HG03045 (cell line): ENCODE measurements at regions not wholly inside any gene's neighbourhood (a gene's known extent, or its start where the extent isn't known, plus 50 kb on each side); places are given as distances from the start of the nearest gene placed in this dataset.
"Not testable (repeated sequence)": the region's sequence is repeated elsewhere in the genome, so short reads cannot be mapped to it uniquely, and the experiment has no call there.

Experiments used
- ATAC-seq: cut with Tn5 transposase; IDR thresholded peaks from one replicate; pipeline ENCODE4 v1.9.1; 2021; ENCODE audit warnings: mild to moderate bottlenecking, moderate library complexity; ENCODE audit not compliant: unreplicated experiment

DNA sequence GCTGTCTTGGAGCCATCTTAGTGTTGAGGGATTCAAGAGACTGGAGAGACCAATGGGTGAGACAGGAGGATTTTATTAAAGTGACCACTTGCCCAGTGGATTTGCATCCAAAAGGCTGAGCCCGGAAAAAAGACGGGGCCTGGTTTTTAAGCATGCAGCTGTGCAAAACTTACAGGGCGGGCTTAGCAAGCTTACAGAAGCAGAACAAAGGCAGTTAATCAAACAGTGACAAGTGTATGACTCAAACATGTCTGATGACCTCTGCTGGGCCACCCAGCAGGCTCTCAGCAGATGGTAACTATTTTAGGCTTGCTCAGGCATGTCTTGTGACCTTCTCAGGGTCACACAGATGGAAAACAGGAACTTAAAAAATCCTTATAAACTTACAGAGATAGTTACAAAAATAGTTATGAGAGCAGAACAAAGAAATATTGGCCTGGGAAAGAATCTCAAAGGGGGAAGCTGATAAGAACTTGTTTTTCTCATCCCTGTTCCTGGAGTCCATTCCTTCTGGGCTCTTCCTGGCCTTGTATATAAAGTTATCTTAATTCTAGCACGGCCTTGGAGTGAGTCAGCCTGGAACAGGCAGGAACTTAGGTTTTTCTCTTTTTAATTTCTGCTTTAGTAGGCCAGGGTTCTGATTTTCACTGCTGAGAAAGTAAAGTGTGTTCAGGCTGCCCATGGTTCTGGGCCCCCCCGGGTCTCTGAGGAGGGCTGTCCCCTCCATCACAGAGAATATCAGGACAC is 141.3 kb downstream of the CCDC74A start:
- not testable (repeated sequence) for ATAC-seq

DNA sequence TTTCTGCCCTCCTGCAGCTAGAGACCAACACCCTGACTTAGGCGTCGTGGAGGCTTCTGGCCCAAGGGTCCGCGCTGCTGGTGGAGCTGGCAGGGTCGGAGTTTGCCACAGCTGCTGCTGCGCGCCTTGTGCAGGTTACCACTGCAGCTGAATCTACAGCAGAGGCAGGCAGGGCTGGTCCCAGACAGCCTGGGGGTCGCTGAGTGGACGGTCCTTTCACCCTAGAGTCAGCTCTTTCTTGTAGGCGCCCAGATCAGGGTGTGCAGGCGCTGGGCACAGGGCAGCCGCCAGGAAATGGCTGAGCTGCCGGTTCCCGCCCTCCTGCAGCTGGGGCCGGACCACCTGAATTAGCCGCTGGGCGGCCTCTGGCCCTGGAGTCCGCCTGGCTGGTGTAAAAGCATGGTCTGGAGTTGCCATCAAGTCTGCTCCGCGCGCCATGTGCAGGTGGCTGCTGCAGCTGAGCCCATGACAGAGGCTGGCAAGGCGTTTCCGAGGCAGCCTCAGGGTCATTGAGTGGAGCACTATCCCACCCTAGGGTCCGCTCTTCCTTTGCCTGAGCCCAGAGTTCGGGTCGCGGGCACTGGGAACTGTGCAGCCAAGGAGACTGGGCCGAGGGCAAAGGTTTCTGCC is 144.3 kb downstream of the CCDC74A start:
- not testable (repeated sequence) for ATAC-seq

DNA sequence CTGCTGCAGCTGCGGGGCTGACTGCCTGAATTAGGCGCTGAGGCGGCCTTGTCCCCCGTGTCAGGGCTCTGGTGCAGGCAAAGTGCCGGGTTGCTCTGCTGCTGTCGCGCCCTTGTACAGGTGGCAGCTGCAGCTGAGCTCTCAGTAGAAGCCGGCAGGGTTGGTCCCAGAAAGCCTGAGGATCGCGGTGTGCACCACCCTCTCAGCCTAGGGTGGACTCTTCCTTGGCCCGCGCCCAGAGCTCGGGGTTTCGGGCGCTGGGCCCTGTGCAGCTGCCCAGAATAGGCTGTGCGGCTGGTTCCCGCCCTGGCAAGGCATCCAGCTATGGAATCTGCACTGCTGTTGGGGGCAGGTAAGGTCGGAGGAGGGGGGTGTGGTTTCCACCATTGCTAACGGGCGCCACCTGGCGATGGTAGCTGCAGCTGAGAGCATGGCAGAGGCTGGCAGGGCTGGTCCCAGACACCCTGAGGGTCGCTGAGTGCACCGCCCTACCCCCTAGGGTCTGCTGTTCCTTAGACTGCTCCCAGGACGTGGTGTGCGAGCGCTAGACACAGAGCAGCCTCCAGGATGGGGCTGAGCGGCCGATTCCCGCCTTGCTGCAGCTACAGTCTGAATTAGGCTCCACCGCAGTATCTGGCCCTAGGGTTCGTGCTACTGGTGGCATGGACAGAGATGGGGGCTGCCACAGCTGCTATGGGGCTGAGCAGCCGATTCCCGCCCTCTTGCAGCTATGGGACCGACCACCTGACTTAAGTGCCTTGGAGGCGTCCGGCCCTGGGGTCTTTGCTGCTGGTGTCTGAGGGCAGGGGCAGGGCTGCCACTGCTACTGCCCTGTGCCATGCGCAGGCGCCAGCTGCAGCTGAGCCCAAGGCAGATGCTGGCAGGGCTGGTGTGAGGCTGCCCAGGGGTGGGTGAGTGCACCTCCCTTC is 145.0 kb downstream of the CCDC74A start:
- peak; percentile 90 for ATAC-seq

DNA sequence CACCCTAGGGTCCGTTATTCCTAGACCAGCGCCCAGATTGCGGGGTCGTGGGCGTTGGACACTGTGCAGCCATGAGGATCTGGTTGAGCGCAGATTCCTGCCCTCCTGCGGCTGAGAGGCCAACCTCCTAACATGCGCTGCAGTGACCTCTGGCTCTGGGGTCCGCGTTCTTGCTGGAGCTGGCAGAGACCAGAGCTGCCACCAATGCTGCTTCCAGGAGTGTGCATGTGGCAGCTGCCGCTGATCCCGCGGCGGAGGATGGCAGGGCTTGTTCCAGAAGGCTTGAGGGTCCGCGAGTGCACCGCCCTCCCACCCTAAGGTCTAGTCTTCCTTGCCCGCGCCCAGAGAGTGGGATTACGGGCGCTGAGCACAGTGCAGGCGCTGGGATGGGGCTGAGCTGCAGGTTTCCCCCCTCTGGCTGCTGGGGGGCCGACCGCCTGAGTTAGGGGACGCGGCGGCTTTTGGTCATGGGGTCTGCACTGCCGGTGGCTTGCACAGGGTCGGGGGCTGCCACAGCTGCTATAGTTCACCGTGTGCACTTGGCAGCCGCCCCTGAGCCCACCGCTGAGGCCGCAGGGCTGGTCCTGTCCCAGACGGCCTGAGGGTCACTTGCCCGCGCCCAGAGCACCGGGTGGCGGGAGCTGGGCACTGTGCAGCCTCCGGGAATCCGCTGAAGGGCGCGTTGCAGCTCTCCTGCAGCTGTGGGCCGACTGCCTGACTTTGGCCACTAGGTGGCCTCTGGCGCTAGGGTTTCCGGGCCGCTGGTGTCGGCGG is 145.9 kb downstream of the CCDC74A start:
- ATAC-seq = peak; percentile 96

DNA sequence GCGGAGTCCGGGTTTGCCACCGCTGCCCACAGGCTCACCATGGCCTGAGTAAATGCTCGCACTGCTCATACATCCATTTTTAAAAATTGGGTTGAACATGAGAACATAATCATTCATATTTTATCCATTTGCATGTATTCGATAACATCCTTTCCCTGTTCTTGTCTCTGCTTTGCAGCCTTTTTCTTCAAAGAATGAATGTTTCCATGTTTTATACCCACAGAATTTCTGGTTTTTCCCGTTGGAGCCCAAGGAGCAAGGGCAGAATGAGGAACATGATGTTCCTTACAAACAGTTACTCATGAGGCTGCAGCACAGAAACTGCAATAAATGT is 146.5 kb downstream of the CCDC74A start:
- no peak for ATAC-seq

DNA sequence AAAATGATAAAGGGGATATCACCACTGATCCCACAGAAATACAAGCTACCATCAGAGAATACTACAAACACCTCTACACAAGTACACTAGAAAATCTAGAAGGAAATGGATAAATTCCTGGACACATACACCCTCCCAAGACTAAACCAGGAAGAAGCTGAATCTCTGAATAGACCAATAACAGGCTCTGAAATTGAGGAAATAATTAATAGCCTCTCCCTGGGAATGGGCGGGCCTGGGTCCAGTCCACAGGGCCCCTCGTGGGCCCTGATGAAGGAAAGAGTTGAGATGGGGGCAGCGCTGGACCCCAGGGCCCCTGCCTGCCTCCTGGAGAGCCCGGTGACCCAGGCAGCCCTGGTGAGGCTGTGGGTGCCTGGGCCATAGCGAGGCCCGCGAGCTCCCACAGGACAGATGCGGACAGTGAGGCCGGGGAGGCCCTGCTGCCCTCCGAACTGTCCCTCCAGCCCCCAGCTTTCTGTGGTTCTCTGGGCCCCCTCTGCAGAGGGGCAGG is 154.0 kb downstream of the CCDC74A start:
- ATAC-seq = peak; percentile 8

DNA sequence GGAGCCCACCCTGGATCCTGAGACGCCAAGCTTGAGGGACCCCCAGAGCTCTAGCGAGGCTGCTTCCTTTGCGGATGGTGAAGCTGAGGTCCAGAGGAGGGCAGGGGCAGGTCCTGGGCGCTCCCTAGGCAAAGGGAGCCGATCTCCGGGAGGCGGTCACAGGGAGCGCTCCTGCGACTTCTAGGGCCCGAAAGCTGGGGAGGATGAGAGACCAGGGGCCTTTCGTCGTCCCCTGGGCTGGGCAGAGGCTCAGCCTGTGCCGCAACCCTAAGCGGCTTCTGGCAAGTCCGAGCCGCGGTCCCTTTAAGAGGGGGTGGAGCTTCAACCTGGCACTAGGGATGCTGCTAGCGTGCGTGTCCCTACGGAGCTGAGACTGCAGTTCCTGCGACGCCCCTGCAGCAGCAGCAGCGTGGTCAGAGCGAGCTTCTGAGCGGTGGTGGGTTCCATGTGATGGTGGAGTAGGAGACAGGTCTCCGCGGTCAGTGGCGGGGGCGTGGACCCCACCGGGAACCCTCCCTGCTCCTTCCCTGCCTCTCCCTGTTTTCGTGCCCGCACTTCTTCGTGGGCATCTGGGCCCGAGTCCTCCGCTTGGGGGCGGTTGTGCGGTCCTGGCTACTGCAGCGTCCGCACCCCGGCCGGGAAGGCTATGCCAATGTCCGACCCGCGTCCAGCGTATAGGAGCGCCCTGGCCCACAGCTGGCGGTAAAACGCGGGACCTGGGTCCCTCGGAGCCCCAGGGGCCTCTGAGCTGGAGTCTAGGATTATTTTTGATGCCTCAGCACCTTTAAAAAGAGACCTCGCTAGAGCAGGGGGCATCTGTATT is 154.6 kb downstream of the CCDC74A start:
- peak; percentile 100 for ATAC-seq

DNA sequence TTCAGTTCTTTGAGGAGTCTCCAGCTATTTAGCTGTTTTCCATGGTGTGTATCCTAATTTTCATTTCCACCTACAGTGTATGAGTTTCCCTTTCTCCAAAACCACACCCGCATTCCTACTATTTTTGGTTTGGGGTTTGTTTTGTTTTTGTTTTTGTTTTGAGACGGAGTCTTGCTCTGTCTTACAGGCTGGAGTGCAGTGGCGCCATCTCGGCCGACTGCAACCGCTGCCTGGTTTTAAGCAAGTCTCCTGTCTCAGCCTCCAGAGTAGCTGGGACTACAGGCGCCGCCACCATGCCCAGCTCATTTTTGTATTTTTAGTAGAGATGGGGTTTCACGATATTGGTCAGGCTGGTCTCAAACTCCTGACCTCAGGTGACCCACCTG is 155.2 kb downstream of the CCDC74A start:
- ATAC-seq = peak; percentile 37

DNA sequence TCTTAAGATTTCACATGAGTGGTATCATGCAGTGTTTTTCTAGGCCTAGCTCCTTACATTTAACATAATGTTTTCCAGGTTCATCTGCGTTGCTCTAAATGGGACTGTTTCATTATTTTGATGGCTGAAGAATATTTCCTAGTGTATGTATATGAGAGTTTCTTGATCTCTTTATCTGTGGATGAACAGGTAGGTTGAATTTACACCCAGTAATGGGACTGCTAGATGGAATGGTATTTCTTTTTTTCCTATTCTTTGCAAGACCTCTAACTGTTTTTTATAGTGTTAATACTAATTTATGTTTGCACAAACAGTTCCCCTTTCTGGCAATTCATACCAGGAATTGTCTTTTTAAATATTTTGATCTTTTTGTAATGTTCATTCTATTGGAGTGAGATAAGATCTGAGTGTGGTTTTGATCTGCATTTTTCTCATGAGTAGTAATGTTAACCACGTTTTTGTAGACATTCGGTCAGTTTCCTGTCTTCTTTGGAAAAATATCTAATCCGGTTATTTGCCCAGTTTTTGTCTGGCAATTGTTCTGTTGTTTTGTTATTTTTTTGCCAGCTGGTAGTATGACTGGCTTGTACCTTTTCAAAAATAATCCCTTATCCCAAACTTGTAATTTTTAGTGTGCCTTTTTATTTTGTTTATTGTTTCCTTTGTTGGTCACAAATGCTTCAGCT is 157.1 kb downstream of the CCDC74A start:
- ATAC-seq = not testable (repeated sequence)

DNA sequence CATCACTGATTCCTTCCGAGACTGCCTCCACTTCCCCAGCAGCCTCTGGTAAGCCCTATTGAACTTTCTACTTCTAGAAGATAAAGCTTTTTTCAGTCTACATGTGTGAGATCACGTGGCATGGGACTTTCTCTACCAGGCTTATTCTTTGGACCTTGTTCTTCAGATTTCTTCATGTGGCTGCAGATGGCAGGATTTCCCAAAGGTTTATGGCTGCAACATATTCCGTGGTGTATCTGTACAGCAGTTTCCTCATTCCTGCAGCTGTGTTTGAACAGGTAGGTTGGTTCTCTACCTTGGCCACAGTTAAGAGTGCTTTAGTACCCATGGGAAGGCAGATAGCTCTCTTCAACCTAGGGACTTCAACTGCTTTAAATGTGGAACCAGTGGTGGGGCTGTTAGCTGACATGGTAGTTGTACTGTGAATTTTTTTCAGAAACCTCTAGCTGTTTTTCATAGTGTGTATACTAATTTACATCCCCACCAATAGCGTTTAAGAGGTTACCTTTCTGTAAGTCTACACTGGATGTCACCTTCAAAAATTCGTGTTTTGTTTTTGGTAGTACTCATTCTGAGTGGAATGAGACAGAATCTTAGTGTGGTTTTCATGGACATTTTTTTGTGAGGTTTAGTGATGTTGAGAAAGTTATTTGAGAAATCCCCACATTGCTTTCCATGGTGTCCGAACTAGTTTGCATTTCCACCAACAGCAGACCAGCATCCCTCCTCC is 158.6 kb downstream of the CCDC74A start:
- not testable (repeated sequence) for ATAC-seq

DNA sequence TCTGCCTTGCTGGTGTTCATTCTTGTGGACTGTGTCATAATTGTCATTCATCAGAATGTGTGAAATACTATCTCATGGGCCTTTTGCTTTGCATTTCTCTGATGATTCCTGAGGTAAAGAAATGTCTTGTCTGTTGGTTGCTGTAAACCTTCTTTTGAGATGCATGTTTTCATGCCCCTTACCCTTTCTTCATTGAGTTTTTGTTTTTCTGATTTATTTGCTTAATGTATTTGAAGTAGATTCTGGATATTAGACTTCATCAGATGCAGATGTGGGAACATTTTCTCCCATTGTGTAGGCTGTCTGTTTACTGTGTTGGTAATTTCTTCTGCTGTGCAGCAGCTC is 159.2 kb downstream of the CCDC74A start:
- ATAC-seq = not testable (repeated sequence)

DNA sequence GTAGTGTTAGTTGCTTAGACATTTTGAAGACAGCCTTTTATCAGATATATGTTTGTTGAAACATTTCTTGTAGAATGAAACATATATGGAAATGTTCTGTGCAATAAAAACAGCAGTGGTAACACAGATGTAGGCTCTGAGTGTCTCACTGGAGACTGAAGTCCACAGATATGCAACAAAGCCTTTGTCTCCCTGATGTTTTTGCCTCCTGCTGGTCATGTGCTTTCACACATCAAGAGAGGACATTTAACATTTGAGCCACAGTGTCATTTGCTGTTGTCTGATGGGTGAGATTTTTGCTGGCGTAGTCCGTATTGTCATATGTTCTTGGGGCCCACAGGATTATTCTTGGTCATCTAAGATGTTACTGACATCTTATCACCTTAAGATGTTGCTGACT is 161.4 kb downstream of the CCDC74A start:
- ATAC-seq = not testable (repeated sequence)

DNA sequence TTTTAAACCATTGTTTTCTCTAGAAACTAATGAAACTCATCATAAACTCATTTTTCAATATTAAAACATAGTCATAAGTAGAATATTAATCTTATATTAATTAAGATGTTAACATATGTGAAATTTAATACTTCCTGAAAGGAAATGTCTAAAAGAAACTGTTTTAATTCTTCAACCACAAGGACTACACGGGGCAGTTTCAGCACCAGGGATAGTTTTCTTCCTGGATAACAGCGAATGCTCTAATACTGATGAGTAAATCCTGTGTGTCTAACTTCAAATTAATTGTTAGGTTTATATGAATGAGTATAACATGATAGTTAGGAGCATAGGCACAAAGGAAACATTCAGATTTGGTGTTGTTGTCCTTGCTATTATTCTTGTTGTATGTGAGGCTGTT is 183.6 kb downstream of the CCDC74A start:
- ATAC-seq = not testable (repeated sequence)

DNA sequence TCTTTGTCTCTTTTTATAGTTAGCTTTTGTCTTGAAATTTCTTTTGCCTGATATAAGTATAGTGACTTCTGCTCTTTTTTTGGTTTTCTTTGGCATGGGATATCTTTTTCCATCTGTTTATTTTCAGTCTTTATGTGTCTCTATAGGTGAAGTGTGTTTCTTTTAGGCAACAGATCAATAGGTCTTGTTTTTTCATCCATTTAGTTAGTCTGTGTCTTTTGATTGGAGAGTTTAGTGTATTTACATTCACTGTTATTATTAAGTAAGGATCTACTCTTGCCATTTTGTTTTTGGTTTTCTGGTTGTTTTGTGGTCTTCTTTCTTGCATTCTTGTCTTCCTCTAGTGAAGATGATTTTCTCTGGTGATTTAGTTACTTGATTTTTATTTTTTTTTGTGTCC is 190.2 kb downstream of the CCDC74A start:
- ATAC-seq = not testable (repeated sequence)

DNA sequence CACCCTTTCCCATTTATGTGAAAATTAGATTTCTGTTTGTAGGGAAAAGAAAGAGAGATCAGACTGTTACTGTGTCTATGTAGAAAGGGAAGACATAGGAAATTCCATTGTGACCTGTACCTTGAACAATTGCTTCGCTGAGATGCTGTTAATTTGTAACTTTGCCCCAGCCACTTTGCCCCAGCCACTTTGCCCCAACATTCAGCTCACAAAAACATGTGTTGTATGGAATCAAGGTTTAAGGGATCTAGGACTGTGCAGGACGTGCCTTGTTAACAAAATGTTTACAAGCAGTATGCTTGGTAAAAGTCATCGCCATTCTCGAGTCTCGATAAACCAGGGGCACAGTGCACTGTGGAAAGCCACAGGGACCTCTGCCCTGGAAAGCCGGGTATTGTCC is 193.5 kb downstream of the CCDC74A start:
- ATAC-seq = not testable (repeated sequence)

DNA sequence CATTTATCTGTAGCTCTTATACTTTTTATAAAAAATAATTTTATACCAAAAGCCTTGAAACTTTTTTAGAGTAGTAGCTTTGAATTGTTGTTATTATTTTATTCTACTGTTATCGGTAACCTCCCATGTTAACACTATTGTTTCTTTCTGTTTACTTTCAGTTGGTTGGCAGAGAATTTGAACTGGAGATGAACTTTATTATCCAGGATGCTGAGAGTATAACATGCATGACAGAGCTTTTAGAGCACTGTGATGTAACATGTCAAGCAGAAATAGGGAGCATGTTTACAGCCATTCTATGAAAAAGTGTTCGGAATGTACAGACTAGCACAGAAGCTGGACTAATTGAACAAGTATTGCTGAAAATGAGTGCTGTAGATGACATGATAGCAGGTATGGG is 194.6 kb downstream of the CCDC74A start:
- ATAC-seq = not testable (repeated sequence)

DNA sequence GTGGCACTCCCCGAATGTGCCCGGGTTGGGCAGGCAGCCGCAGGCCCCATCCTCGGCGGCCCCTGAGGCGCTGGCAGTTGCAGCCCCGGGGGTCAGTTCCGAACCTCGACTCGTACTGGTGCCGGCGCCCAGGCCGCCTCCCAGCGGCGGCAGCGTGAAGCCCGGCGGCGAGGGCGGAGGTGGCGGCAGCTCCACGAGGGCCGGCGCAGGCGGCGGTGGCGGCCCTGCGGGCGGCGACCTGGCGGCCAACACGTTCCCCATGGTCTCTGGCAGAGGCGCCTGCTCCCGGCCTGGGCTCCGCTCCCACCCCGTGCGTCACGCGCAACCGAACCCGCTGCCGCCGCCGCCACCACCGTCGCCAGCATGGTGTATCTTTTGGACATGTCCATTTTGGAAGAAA is 196.3 kb downstream of the CCDC74A start:
- ATAC-seq = no peak

DNA sequence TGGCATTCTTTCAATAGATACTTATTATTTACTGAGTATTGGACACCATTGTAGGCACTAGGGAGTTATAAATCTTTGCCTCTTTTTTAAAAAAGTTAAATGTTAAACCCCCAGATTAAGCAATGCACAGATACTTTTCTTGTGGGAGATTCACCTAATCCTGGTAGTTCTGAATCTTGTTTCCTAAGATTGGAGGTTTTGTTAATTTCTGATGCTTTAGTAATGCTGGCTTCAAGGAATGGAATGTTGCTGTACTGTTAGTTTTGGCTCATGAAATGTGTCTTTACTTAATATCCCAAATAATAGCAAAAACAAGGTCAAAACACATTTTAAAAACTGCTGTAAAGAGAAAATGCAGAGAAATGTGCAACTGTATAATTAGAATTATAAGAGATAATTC is 200.8 kb downstream of the CCDC74A start:
- not testable (repeated sequence) for ATAC-seq

DNA sequence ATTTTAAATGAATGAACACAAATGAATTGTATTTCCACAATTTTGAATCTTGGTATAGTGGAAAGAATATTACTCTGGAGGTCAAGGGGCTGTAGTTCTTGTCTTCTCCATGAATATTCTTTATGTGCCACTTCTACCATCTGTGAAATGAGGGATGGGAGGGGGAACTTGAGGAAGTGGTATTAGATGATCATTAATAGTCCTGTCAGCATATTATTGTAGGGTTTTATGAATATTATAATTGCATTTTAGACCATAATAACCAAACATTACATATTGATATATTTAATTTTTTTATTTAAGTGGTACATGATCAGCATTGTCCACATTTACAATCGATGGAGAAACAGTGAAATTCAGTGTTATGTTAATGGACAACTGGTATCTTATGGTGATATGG is 205.8 kb downstream of the CCDC74A start:
- ATAC-seq = not testable (repeated sequence)
